ENCODE measurements at regions not wholly inside any gene's neighbourhood (a gene's known extent, or its start where the extent isn't known, plus 50 kb on each side); places are given as distances from the start of the nearest gene placed in this dataset.
"Not testable (repeated sequence)": the region's sequence is repeated elsewhere in the genome, so short reads cannot be mapped to it uniquely, and the experiment has no call there.

- DNase-seq (ENCODE audit: low spot score), result no peak
Observed at GRCh38 chr22:44575381-44576268, 77.6 kb upstream of the RTL6 start.

GRCh38 chr22:44574640-44575380 lies 76.8 kb upstream of the RTL6 start:
- no peak for DNase-seq (ENCODE audit: low spot score)

- no peak for DNase-seq (ENCODE audit: low spot score)
Observed at GRCh38 chr22:44574057-44574639, 76.1 kb upstream of the RTL6 start.

GRCh38 chr22:44573451-44573850 lies 75.4 kb upstream of the RTL6 start:
- no peak for DNase-seq (ENCODE audit: low spot score)

GRCh38 chr22:44572414-44573207 lies 74.6 kb upstream of the RTL6 start:
- no peak for DNase-seq (ENCODE audit: low spot score)

GRCh38 chr22:44571566-44572413 lies 73.8 kb upstream of the RTL6 start:
- DNase-seq (ENCODE audit: low spot score), result no peak

DNA sequence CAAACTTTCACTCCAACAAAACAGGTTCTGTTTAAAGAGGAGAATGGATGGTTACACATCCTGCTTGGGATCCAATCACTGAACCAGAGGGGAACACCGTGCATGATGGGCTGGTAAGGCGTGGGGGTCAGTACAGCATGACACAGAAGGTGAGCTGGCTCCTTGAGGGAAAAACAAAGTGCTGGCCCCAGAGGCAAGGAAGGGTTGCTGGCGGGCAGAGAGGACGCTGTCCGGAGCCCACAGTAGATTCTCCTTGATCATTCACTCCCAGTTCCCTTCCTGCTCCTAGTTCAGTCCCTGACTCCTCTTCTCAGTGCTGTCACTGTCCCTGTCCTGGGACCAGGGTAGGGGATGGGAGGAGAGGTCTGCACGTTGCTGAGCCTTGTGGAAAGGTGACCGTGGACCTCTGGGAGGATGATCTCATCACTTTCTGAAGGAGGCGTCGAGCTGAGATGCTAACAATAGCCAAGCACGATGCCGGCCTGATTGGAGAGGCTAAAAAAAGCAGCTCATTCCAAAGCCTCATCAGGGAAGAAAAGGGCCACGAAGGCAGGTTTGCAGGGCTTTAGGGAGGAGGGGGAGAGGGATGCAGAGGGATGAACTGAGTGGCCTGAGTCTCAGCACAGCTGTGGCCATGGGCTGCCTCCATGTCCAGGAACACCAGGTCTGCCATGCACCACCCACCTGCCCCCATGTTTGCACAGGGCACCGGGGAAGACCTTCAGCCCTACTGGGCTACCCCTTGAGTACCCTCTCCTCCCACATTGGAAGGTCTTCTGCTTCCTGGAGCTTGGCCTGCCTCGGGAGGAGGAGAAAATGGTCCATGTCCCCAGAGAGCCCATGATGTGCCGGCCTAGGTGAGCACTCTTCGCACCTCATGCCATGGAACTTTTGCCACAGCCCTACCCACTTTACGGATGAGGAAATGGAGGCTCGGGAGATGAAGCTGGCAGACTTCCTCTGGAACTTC lies 72.7 kb upstream of the RTL6 start:
- no peak for DNase-seq (ENCODE audit: low spot score)

GRCh38 chr22:44569561-44569991 lies 71.5 kb upstream of the RTL6 start:
- no peak for DNase-seq (ENCODE audit: low spot score)

DNA sequence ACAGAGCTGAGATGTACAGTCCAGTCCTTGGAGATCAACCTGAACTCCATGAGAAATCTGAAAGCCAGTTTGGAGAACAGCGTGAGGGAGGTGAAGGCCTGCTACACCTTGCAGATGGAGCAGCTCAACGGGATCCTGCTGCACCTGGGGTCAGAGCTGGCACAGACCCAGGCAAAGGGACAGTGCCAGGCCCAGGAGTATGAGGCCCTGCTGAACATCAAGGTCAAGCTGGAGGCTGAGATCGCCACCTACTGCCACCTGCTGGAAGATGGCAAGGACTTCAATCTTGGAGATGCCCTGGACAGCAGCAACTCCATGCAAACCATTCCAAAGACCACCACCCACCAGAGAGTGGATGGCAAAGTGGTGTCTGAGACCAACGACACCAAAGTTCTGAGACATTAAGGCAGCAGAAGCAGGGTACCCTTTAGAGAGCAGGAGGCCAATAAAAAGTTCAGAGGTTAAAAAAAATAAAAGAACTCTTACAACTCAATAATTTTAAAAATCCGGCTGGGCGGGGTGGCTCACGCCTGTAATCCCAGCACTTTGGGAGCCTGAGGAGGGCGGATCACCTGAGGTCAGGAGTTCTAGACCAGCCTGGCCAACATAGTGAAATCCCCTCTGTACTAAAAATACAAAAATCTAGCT lies 69.9 kb upstream of the RTL6 start:
- DNase-seq (ENCODE audit: low spot score), result no peak

DNA sequence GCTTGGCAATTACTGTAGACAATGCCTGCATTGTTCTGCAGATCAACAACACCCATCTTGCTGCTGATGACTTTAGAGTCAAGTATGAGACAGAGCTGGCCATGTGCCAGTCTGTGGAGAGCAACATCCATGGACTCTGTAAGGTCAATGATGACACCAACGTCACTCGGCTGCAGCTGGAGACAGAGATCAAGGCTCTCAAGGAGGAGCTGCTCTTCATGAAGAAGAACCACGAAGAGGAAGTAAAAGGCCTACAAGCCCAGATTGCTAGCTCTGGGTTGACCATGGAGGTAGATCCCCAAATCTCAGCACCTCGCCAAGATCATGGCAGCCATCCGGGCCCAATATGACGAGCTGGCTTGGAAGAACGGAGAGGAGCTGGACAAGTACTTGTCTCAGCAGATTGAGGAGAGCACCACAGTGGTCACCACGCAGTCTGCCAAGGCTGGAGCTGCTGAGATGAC lies 69.4 kb upstream of the RTL6 start:
- DNase-seq (ENCODE audit: low spot score), result not testable (repeated sequence)

DNA sequence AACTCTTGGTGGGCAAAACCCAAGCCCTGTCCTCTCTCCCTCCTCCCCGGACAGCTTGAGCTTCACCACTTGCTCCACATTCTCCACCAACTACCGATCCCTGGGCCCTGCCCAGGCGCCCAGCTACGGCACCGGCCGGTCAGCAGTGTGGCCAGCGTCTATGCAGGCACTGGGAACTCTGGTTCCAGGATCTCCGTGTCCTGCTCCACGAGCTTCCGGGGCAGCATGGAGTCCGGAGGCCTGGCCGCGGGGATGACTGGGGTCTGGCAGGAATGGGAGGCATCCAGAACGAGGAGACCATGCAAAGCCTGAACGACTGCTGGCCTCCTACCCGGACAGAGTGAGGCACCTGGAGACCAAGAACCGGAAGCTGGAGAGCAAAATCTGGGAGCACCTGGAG lies 68.9 kb upstream of the RTL6 start:
- no peak for DNase-seq (ENCODE audit: low spot score)

DNA sequence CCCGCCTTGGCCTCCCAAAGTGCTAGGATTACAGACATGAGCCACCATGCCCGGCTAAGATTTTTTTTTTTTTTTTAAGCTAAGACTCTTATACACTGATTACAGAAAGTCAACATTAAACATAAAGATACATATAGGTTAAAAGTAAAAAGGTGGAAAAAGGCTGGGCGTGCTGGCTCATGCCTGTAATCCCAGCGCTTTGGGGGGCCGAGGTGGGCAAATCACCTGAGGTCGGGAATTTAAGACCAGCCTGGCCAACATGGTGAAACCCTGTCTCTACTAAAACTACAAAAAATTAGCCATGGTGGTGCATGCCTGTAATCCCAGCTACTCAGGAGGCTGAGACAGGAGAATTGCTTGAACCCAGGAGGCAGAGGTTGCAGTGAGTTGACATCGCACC lies 64.6 kb upstream of the RTL6 start:
- DNase-seq (ENCODE audit: low spot score), result not testable (repeated sequence)

- DNase-seq (ENCODE audit: low spot score), result no peak
Observed at GRCh38 chr22:44561139-44561840, 63.3 kb upstream of the RTL6 start.

GRCh38 chr22:44558671-44559070 lies 60.6 kb upstream of the RTL6 start:
- not testable (repeated sequence) for DNase-seq (ENCODE audit: low spot score)

GRCh38 chr22:44557872-44558271 lies 59.8 kb upstream of the RTL6 start:
- DNase-seq (ENCODE audit: low spot score), result not testable (repeated sequence)

DNA sequence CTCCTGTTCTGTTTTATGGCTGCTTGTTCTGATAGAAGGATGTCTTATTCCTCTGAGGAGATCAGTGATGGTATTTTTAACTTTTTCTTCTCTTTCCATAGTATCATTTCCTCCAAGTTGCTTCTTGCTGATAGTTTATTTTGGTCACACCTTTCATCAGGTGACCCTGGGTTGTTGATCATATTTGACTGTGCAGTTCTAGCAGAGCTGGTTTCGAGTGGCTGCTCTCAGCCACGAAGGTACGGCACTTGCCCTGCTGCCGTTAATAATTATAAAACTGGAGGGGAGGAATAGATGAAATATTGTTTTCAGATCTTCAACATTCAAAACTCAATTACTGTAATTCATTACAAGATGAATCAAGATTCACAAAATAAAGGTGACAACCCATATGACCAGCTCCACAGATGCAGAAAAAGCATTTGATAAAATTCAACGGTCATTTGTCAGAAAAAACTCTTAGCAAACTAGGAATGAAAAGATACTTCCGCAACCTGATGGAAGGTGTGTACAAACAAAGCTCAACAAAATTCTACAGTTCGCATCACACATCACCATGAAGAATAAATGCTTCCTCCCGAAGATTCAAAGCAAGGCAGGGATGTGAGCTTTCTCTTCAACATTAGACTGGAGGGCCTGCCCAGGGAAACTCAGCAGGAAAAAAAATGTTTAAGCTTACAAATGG lies 59.2 kb upstream of the RTL6 start:
- DNase-seq (ENCODE audit: low spot score), result no peak

- DNase-seq (ENCODE audit: low spot score), result no peak
Observed at GRCh38 chr22:44555597-44555996, 57.6 kb upstream of the RTL6 start.

GRCh38 chr22:44555046-44555445 lies 57.0 kb upstream of the RTL6 start:
- no peak for DNase-seq (ENCODE audit: low spot score)

All from hepatic stellate cell (primary cell).